Liver (tissue), 7 donors: ENCODE measurements at regions not wholly inside any gene's neighbourhood (a gene's known extent, or its start where the extent isn't known, plus 50 kb on each side); places are given as distances from the start of the nearest gene placed in this dataset.

Experiments
- DNase-seq: peaks from one replicate; pipeline ENCODE4 v3.0.0-alpha.2; 2017; ENCODE audit warnings: low spot score
- H3K27ac ChIP-seq, 2 donors: one replicate each; pipeline ENCODE4 v1.7.0; 2013; ENCODE audit warnings: inconsistent platforms in 2 of 2, low read length in 2 of 2, control low read depth in 1 of 2, low read depth in 1 of 2, mild to moderate bottlenecking in 1 of 2
- H3K27me3 ChIP-seq, 4 donors: one replicate each; pipeline versions ENCODE4 v1.6.1 to v1.7.0; 2013; ENCODE audit warnings: low read length in 3 of 4, inconsistent platforms in 1 of 4, mild to moderate bottlenecking in 1 of 4, moderate library complexity in 1 of 4; ENCODE audit not compliant: control insufficient read depth in 4 of 4, insufficient read depth in 4 of 4
- H3K36me3 ChIP-seq, 4 donors: one replicate each; pipeline versions ENCODE4 v1.6.1 to v1.7.0; 2013; ENCODE audit warnings: low read length in 3 of 4, mild to moderate bottlenecking in 3 of 4, low read depth in 1 of 4, moderate library complexity in 1 of 4; ENCODE audit not compliant: control insufficient read depth in 4 of 4, insufficient read depth in 3 of 4
- H3K4me1 ChIP-seq, 4 donors: one replicate each; pipeline versions ENCODE4 v1.6.1 to v1.7.0; 2013; ENCODE audit warnings: low read length in 3 of 4, mild to moderate bottlenecking in 3 of 4, moderate library complexity in 1 of 4; ENCODE audit not compliant: control insufficient read depth in 4 of 4, insufficient read depth in 4 of 4
- H3K4me3 ChIP-seq, 3 donors: one replicate each; pipeline versions ENCODE4 v1.6.1 to v1.7.0; 2013; ENCODE audit warnings: low read length in 3 of 3, control low read depth in 1 of 3, low read depth in 1 of 3, mild to moderate bottlenecking in 1 of 3
- H3K9ac ChIP-seq, 2 donors: one replicate each; pipeline ENCODE4 v1.7.0; 2013; ENCODE audit warnings: low read length in 2 of 2, mild to moderate bottlenecking in 2 of 2, moderate library complexity in 2 of 2, control low read depth in 1 of 2, low read depth in 1 of 2
- H3K9me3 ChIP-seq, 4 donors: one replicate each; pipeline versions ENCODE4 v1.6.1 to v1.7.0; 2013; ENCODE audit warnings: low read length in 3 of 4; ENCODE audit not compliant: control insufficient read depth in 4 of 4
- EGR1 ChIP-seq, 2 donors: IDR thresholded peaks; 2 replicates each; pipeline ENCODE4 v1.6.1; 2016 to 2018; ENCODE audit warnings: antibody characterized with exemption in 2 of 2, low read depth in 2 of 2
- FOXA1 ChIP-seq: IDR thresholded peaks from 2 replicates; pipeline ENCODE4 v1.6.1; 2016; ENCODE audit warnings: antibody characterized with exemption
- FOXA2 ChIP-seq: IDR thresholded peaks from 2 replicates; pipeline ENCODE4 v1.6.1; 2016; ENCODE audit warnings: antibody characterized with exemption
- GABPA ChIP-seq, 2 donors: IDR thresholded peaks in 1 of 2; conservative IDR thresholded peaks in 1 of 2; 2 replicates each; pipeline ENCODE4 v1.6.1; 2016; ENCODE audit warnings: antibody characterized with exemption in 2 of 2, mild to moderate bottlenecking in 1 of 2, moderate library complexity in 1 of 2
- HNF4A ChIP-seq, 2 donors: conservative IDR thresholded peaks; 2 replicates each; pipeline ENCODE4 v1.6.1; 2016; ENCODE audit warnings: antibody characterized with exemption in 2 of 2, mild to moderate bottlenecking in 2 of 2
- HNF4G ChIP-seq: IDR thresholded peaks from 2 replicates; pipeline ENCODE4 v1.6.1; 2016; ENCODE audit warnings: antibody characterized with exemption
- JUND ChIP-seq, 2 donors: IDR thresholded peaks; 2 replicates each; pipeline ENCODE4 v1.6.1; 2016; ENCODE audit warnings: antibody characterized with exemption in 2 of 2
- NR2F2 ChIP-seq: IDR thresholded peaks from 2 replicates; pipeline ENCODE4 v1.6.1; 2016; ENCODE audit warnings: antibody characterized with exemption
- RXRA ChIP-seq, 2 donors: IDR thresholded peaks; 2 replicates each; pipeline ENCODE4 v1.6.1; 2017 to 2018; ENCODE audit warnings: antibody characterized with exemption in 2 of 2, mild to moderate bottlenecking in 1 of 2
- TAF1 ChIP-seq: conservative IDR thresholded peaks from 2 replicates; pipeline ENCODE4 v1.6.1; 2016; ENCODE audit warnings: antibody characterized with exemption, mild to moderate bottlenecking
- YY1 ChIP-seq: IDR thresholded peaks from 2 replicates; pipeline ENCODE4 v1.6.1; 2016; ENCODE audit warnings: antibody characterized with exemption, mild to moderate bottlenecking
- WGBS: extraction: QIAGEN DNeasy Blood & Tissue Kit; methylation state at CpG from one replicate; pipeline ENCODE4 v1.1.7; 2013; 5-methylcytosine and 5-hydroxymethylcytosine counted together
- TF ChIP-seq, protein P1 (sequence below): IDR thresholded peaks from 2 replicates; pipeline ENCODE4 v1.6.1; 2016; ENCODE audit warnings: antibody characterized with exemption, mild to moderate bottlenecking
- TF ChIP-seq, protein P2 (sequence below): IDR thresholded peaks from 2 replicates; pipeline ENCODE4 v1.6.1; 2016; ENCODE audit warnings: antibody characterized with exemption
- TF ChIP-seq, protein P3 (sequence below): IDR thresholded peaks from 2 replicates; pipeline ENCODE4 v1.6.1; 2016; ENCODE audit warnings: antibody characterized with exemption
- TF ChIP-seq, protein P4 (sequence below): IDR thresholded peaks from 2 replicates; pipeline ENCODE4 v1.6.1; 2016; ENCODE audit warnings: antibody characterized with exemption
- donor health status: healthy.
- donor health status: healthy.
- donor health status: healthy.
- donor health status: healthy.

DNA sequence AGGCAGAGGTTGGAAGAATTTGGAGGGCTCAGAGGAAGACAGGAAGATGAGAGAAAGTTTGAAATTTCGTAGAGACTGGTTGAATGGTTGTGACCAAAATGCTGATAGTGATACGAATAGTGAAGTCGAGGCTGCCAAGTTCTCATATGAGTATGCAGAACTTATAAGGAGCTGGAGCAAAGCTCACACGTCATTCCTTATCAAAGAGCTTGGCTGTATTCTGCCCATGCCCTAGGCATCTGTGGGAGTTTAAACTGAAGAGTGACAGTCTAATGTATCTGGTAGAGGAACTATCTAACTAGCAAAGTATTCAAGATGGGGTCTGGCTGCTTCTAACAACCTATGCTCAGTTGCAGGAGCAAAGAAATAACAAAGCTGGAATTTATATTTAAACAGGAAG lies 102.1 kb downstream of the PCDH18 start:
- H3K4me3 ChIP-seq, result no peak overlapping the region
- no peaks in the 10 kb centered on the region for H3K27me3 ChIP-seq
- no peak overlapping the region for H3K9ac ChIP-seq
- H3K9me3 ChIP-seq, result no peaks in the 10 kb centered on the region
- no peaks in the 10 kb centered on the region for H3K36me3 ChIP-seq
- 77% methylated on average over 4 of the region's 4 CpGs for WGBS
- H3K4me1 ChIP-seq, result no peaks in the 10 kb centered on the region
- TF ChIP-seq, protein P1, sequence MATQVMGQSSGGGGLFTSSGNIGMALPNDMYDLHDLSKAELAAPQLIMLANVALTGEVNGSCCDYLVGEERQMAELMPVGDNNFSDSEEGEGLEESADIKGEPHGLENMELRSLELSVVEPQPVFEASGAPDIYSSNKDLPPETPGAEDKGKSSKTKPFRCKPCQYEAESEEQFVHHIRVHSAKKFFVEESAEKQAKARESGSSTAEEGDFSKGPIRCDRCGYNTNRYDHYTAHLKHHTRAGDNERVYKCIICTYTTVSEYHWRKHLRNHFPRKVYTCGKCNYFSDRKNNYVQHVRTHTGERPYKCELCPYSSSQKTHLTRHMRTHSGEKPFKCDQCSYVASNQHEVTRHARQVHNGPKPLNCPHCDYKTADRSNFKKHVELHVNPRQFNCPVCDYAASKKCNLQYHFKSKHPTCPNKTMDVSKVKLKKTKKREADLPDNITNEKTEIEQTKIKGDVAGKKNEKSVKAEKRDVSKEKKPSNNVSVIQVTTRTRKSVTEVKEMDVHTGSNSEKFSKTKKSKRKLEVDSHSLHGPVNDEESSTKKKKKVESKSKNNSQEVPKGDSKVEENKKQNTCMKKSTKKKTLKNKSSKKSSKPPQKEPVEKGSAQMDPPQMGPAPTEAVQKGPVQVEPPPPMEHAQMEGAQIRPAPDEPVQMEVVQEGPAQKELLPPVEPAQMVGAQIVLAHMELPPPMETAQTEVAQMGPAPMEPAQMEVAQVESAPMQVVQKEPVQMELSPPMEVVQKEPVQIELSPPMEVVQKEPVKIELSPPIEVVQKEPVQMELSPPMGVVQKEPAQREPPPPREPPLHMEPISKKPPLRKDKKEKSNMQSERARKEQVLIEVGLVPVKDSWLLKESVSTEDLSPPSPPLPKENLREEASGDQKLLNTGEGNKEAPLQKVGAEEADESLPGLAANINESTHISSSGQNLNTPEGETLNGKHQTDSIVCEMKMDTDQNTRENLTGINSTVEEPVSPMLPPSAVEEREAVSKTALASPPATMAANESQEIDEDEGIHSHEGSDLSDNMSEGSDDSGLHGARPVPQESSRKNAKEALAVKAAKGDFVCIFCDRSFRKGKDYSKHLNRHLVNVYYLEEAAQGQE, result no peak
- no peak for TF ChIP-seq NR2F2
- no peak for TF ChIP-seq HNF4G
- no peak for TF ChIP-seq GABPA (IDR thresholded peaks at IDR 0.05 in 1 of 2, conservative IDR thresholded peaks at IDR 0.05 in 1 of 2)
- TF ChIP-seq JUND (IDR thresholded peaks at IDR 0.05), result no peak
- no peak for TF ChIP-seq YY1
- TF ChIP-seq HNF4A (conservative IDR thresholded peaks at IDR 0.05), result no peak
- TF ChIP-seq, protein P2, sequence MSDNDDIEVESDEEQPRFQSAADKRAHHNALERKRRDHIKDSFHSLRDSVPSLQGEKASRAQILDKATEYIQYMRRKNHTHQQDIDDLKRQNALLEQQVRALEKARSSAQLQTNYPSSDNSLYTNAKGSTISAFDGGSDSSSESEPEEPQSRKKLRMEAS, result no peak
- no peak for TF ChIP-seq RXRA (IDR thresholded peaks at IDR 0.05)
- no peak for TF ChIP-seq FOXA1
- no peak for DNase-seq
- H3K27ac ChIP-seq, result no peak overlapping the region

DNA sequence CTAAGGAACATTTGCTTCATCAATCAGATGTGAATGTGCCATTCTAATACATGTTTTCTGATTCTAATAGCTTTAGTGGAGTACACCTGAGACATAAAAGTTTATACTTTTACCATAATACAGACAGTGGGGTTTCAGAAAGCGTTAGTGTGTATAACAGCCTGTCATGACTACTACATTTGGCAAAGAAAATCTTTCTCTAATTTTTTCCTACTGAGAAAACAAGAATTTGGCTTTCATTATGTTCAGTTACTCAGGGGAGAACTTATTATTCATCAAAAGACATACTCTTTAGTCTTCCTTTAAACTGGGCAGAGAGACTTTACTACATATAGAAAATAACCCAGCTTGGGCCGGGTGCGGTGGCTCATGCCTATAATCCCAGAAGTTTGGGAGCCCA lies 104.9 kb downstream of the PCDH18 start:
- no peaks in the 10 kb centered on the region for H3K4me1 ChIP-seq
- DNase-seq, result no peak
- H3K4me3 ChIP-seq, result no peak overlapping the region
- H3K27me3 ChIP-seq, result no peaks in the 10 kb centered on the region
- TF ChIP-seq FOXA1, result no peak
- TF ChIP-seq HNF4G, result no peak
- no peaks in the 10 kb centered on the region for H3K9me3 ChIP-seq
- no peak overlapping the region for H3K9ac ChIP-seq
- no peak overlapping the region for H3K27ac ChIP-seq
- 78% methylated on average over 3 of the region's 3 CpGs for WGBS
- H3K36me3 ChIP-seq, result no peaks in the 10 kb centered on the region

DNA sequence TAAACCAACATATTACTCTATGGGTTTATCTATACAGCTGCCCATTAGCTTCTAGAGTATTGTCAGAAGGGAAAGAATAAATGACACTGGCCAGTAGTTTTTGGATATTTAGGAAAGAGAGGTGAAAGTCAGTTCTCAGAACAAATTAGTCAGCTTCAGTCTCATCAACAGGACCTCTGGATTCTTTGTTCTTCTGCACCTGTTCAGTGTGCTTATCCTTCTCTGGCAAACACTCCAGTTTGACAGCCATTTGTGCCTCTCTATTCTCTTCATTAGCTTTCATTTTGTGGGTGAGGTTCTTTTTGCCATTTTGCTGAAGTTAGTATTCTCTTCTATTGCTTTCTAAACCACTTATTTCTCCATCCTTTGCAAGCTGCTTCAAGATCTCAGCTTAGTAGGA lies 107.0 kb downstream of the PCDH18 start:
- H3K4me3 ChIP-seq, result no peak overlapping the region
- no peak overlapping the region for H3K9ac ChIP-seq
- TF ChIP-seq GABPA (IDR thresholded peaks at IDR 0.05 in 1 of 2, conservative IDR thresholded peaks at IDR 0.05 in 1 of 2) (no peak), YY1 (no peak), HNF4A (conservative IDR thresholded peaks at IDR 0.05) (no peak), JUND (IDR thresholded peaks at IDR 0.05) (no peak), NR2F2 (no peak), EGR1 (IDR thresholded peaks at IDR 0.05; ENCODE audit: low read depth in 2 of 2) (no peak), TAF1 (no peak), RXRA (IDR thresholded peaks at IDR 0.05) (no peak), FOXA2 (no peak), FOXA1 (no peak), HNF4G (no peak)
- TF ChIP-seq, protein P2, result no peak
- TF ChIP-seq, protein P3, sequence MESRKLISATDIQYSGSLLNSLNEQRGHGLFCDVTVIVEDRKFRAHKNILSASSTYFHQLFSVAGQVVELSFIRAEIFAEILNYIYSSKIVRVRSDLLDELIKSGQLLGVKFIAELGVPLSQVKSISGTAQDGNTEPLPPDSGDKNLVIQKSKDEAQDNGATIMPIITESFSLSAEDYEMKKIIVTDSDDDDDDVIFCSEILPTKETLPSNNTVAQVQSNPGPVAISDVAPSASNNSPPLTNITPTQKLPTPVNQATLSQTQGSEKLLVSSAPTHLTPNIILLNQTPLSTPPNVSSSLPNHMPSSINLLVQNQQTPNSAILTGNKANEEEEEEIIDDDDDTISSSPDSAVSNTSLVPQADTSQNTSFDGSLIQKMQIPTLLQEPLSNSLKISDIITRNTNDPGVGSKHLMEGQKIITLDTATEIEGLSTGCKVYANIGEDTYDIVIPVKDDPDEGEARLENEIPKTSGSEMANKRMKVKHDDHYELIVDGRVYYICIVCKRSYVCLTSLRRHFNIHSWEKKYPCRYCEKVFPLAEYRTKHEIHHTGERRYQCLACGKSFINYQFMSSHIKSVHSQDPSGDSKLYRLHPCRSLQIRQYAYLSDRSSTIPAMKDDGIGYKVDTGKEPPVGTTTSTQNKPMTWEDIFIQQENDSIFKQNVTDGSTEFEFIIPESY, result no peak
- TF ChIP-seq, protein P4, sequence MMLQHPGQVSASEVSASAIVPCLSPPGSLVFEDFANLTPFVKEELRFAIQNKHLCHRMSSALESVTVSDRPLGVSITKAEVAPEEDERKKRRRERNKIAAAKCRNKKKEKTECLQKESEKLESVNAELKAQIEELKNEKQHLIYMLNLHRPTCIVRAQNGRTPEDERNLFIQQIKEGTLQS, result no peak
- TF ChIP-seq, protein P1, result no peak
- H3K4me1 ChIP-seq, result no peaks in the 10 kb centered on the region
- DNase-seq, result no peak
- H3K27me3 ChIP-seq, result no peaks in the 10 kb centered on the region
- H3K36me3 ChIP-seq, result no peaks in the 10 kb centered on the region
- no peak overlapping the region for H3K27ac ChIP-seq
- H3K9me3 ChIP-seq, result peaks cover 0 to 1% (median 0%) of the 10 kb centered on the region in 4 donors
